ENCODE measurements at regions not wholly inside any gene's neighbourhood (a gene's known extent, or its start where the extent isn't known, plus 50 kb on each side); places are given as distances from the start of the nearest gene placed in this dataset.

GRCh38 chr16:35737076-35737475 lies 2277.7 kb downstream of the TP53TG3F start:
- FAIRE-seq, result no peak

GRCh38 chr16:35741546-35741945 lies 2282.1 kb downstream of the TP53TG3F start:
- FAIRE-seq, result no peak

GRCh38 chr16:35743101-35743692 lies 2283.8 kb downstream of the TP53TG3F start:
- FAIRE-seq, result no peak

GRCh38 chr16:35744084-35744483 lies 2284.7 kb downstream of the TP53TG3F start:
- no peak for FAIRE-seq

GRCh38 chr16:35744726-35745125 lies 2285.3 kb downstream of the TP53TG3F start:
- FAIRE-seq, result no peak

GRCh38 chr16:35745191-35745590 lies 2285.8 kb downstream of the TP53TG3F start:
- no peak for FAIRE-seq

GRCh38 chr16:35745821-35746248 lies 2286.4 kb downstream of the TP53TG3F start:
- FAIRE-seq, result no peak

GRCh38 chr16:35746281-35746962 lies 2287.0 kb downstream of the TP53TG3F start:
- no peak for FAIRE-seq

GRCh38 chr16:35746963-35747657 lies 2287.7 kb downstream of the TP53TG3F start:
- no peak for FAIRE-seq

- no peak for FAIRE-seq
These were observed 2288.4 kb downstream of the TP53TG3F start for GRCh38 chr16:35747658-35748455.

GRCh38 chr16:35748621-35749252 lies 2289.3 kb downstream of the TP53TG3F start:
- FAIRE-seq, result no peak

GRCh38 chr16:35749253-35750141 lies 2290.1 kb downstream of the TP53TG3F start:
- no peak for FAIRE-seq

- FAIRE-seq, result no peak
These were observed 2290.8 kb downstream of the TP53TG3F start for GRCh38 chr16:35750157-35750689.

GRCh38 chr16:35750701-35751104 lies 2291.3 kb downstream of the TP53TG3F start:
- no peak for FAIRE-seq

- FAIRE-seq, result no peak
These were observed 2292.0 kb downstream of the TP53TG3F start for GRCh38 chr16:35751191-35751941.

- no peak for FAIRE-seq
These were observed 2292.8 kb downstream of the TP53TG3F start for GRCh38 chr16:35752012-35752772.

GRCh38 chr16:35752773-35753558 lies 2293.6 kb downstream of the TP53TG3F start:
- no peak for FAIRE-seq

GRCh38 chr16:35753559-35754390 lies 2294.4 kb downstream of the TP53TG3F start:
- no peak for FAIRE-seq

Data from G401.6 (cell line).